A673 (cell line): ENCODE measurements at regions not wholly inside any gene's neighbourhood (a gene's known extent, or its start where the extent isn't known, plus 50 kb on each side); places are given as distances from the start of the nearest gene placed in this dataset.

Experiments
- EZH2 ChIP-seq: fragments of 200-600 bp; sonication (generic); IDR thresholded peaks from 2 replicates; pipeline ENCODE4 v1.6.1; 2017; ENCODE audit warnings: borderline replicate concordance, low read depth, mild to moderate bottlenecking, mixed read lengths, antibody characterized with exemption, low read length; ENCODE audit not compliant: poor library complexity, severe bottlenecking
- TF ChIP-seq, protein P1 (sequence below): fragments of 300-800, 200-600 bp; sonication (generic); conservative IDR thresholded peaks from 2 replicates; pipeline ENCODE4 v1.5.1; 2017; ENCODE audit warnings: low read depth, mild to moderate bottlenecking, antibody characterized with exemption, low read length, moderate library complexity, mixed read lengths

DNA sequence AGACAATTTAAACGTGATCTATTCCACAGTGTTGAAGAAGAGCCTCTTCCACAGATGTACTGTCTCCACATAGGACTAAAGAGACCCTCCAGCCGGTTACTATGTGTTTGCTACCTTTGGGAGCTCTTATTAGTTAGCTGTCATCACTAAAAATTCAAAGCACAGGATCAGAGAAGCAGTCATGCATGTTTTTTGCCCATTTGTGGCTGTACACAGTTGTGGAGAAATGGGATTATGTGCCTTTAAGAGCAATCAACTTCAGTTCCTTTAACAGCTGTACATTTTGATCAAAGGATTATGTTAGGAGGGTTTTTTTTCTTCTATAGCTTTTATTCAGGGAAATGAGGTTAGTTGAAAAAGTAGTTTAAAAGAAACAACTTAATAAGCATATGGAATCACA lies 149.0 kb upstream of the SPOCK3 start:
- TF ChIP-seq, protein P1, sequence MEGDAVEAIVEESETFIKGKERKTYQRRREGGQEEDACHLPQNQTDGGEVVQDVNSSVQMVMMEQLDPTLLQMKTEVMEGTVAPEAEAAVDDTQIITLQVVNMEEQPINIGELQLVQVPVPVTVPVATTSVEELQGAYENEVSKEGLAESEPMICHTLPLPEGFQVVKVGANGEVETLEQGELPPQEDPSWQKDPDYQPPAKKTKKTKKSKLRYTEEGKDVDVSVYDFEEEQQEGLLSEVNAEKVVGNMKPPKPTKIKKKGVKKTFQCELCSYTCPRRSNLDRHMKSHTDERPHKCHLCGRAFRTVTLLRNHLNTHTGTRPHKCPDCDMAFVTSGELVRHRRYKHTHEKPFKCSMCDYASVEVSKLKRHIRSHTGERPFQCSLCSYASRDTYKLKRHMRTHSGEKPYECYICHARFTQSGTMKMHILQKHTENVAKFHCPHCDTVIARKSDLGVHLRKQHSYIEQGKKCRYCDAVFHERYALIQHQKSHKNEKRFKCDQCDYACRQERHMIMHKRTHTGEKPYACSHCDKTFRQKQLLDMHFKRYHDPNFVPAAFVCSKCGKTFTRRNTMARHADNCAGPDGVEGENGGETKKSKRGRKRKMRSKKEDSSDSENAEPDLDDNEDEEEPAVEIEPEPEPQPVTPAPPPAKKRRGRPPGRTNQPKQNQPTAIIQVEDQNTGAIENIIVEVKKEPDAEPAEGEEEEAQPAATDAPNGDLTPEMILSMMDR: no peak
- no peak for TF ChIP-seq EZH2
